ENCODE measurements at regions not wholly inside any gene's neighbourhood (a gene's known extent, or its start where the extent isn't known, plus 50 kb on each side); places are given as distances from the start of the nearest gene placed in this dataset.

DNA sequence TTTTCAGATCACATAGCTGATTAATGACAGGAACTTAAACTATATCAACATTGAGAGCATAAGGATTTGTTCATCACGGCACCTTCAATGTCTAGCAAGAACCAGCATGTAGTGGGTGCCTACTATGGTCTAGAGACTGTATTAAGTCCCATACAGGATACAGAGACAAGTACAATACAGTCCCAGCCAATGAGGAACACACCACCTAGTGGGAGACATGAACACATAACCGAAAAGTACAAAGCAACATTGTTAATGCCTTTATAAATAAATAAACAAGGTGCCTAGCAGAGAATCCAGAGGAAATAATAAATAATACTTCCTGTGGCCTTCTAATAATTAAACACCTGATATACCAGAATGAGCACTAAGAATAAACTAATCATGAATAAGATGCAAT lies 87.7 kb upstream of the OPCML start:
- no peak overlapping the region for H3K18ac ChIP-seq (ENCODE audit: insufficient read length, low read depth, low read length)
- H3K56ac ChIP-seq (ENCODE audit: insufficient read length, low read depth, low read length), result no peak overlapping the region
- no peak overlapping the region for H4K8ac ChIP-seq (replicated peaks; ENCODE audit: insufficient read length, low read depth, low read length)
- no peak overlapping the region for H2BK12ac ChIP-seq (ENCODE audit: insufficient read length, low read depth, low read length)
- Mint-ChIP-seq H3K4me1 (peaks cover 6 to 7% of the 10 kb centered on the region in 2 experiments), H3K4me3 (no peak overlapping the region), H3K27ac (no peak overlapping the region), H3K9me3 (peaks cover 12 to 14% of the 10 kb centered on the region in 2 experiments), H3K36me3 (ENCODE audit: insufficient read depth in 1 of 3, low read depth in 3 of 3) (peaks cover 0 to 12% (median 0%) of the 10 kb centered on the region in 3 experiments; a peak in 2 of 7 replicates), H3K27me3 (ENCODE audit: low read depth) (no peaks in the 10 kb centered on the region; the same call in 1 of the 2 replicates)
- H3K4me2 ChIP-seq (ENCODE audit: insufficient read depth, insufficient read length, low read length), result no peak overlapping the region
- H4K5ac ChIP-seq (ENCODE audit: insufficient read length, low read depth, low read length), result no peak overlapping the region
- no peak overlapping the region for H3K27ac ChIP-seq (ENCODE audit: insufficient read length, low read depth, low read length)
- no peaks in the 10 kb centered on the region for H3K4me1 ChIP-seq (ENCODE audit: insufficient read depth, low read length)
- no peak overlapping the region for H2AFZ ChIP-seq (ENCODE audit: low read length)
- no peak overlapping the region for H3K9ac ChIP-seq (ENCODE audit: extremely low read depth, insufficient read length, low read length)
- H3K79me2 ChIP-seq (ENCODE audit: insufficient read depth, low read length), result no peaks in the 10 kb centered on the region
- no peaks in the 10 kb centered on the region for H4K20me1 ChIP-seq (ENCODE audit: control insufficient read depth, insufficient read depth, insufficient read length)
- no peak overlapping the region for H3T11ph ChIP-seq (ENCODE audit: low read length)
- TF ChIP-seq, protein P1, sequence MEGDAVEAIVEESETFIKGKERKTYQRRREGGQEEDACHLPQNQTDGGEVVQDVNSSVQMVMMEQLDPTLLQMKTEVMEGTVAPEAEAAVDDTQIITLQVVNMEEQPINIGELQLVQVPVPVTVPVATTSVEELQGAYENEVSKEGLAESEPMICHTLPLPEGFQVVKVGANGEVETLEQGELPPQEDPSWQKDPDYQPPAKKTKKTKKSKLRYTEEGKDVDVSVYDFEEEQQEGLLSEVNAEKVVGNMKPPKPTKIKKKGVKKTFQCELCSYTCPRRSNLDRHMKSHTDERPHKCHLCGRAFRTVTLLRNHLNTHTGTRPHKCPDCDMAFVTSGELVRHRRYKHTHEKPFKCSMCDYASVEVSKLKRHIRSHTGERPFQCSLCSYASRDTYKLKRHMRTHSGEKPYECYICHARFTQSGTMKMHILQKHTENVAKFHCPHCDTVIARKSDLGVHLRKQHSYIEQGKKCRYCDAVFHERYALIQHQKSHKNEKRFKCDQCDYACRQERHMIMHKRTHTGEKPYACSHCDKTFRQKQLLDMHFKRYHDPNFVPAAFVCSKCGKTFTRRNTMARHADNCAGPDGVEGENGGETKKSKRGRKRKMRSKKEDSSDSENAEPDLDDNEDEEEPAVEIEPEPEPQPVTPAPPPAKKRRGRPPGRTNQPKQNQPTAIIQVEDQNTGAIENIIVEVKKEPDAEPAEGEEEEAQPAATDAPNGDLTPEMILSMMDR (conservative IDR thresholded peaks at IDR 0.05), result peak; percentile 43; the same call in 2 of the 3 replicates
- H3K79me1 ChIP-seq (ENCODE audit: insufficient read depth, low read depth, low read length, poor library complexity, severe bottlenecking), result no peaks in the 10 kb centered on the region
- no peak overlapping the region for H2AK5ac ChIP-seq (ENCODE audit: insufficient read length, low read length)
- H3K27me3 ChIP-seq (ENCODE audit: insufficient read depth, low read length), result no peaks in the 10 kb centered on the region
- no peak overlapping the region for H2BK5ac ChIP-seq (ENCODE audit: insufficient read length, low read length)
- DNase-seq, result no peak
- H4K91ac ChIP-seq (ENCODE audit: insufficient read length, low read depth, low read length), result no peak overlapping the region
- H3K9me3 ChIP-seq (ENCODE audit: control insufficient read depth, low read depth, low read length), result no peaks in the 10 kb centered on the region
- no peak overlapping the region for H3K23ac ChIP-seq (ENCODE audit: insufficient read length, low read depth, low read length)
- no peak overlapping the region for H2BK15ac ChIP-seq (ENCODE audit: low read depth, low read length)
- H2BK20ac ChIP-seq (ENCODE audit: low read depth, low read length, poor library complexity, severe bottlenecking), result no peak overlapping the region
- H3K4ac ChIP-seq (ENCODE audit: low read depth, low read length), result no peak overlapping the region
- H3K23me2 ChIP-seq (ENCODE audit: insufficient read length, low read depth, low read length, poor library complexity, severe bottlenecking), result no peaks in the 10 kb centered on the region
- no peak overlapping the region for H3K14ac ChIP-seq (ENCODE audit: insufficient read depth, low read length)
- WGBS (ENCODE audit: extremely low coverage, insufficient read length, low lambda C conversion rate), result no CpG with 5 or more reads among the region's 2 CpGs
- no peak overlapping the region for H2BK120ac ChIP-seq (ENCODE audit: low read depth, low read length, poor library complexity, severe bottlenecking)

All from H9 (cell line).